HEK293 (cell line): ENCODE measurements at regions not wholly inside any gene's neighbourhood (a gene's known extent, or its start where the extent isn't known, plus 50 kb on each side); places are given as distances from the start of the nearest gene placed in this dataset.

Source experiments
- CTCF ChIA-PET: fragments of 350-600 bp; formaldehyde crosslinking; extraction: SDS; loops from one replicate; lab custom pipeline; 2021; ENCODE audit warnings: antibody characterized with exemption; lab: Yijun Ruan, JAX
- POLR2A ChIA-PET: fragments of 300-600 bp; formaldehyde crosslinking; extraction: SDS; loops from one replicate; lab custom pipeline; 2020; ENCODE audit warnings: antibody characterized with exemption, inconsistent platforms; lab: Yijun Ruan, JAX
- H3K27ac ChIP-seq: fragments of 200-500 bp; sonication (Bioruptor generic); 2 replicates; pipeline ENCODE4 v1.5.1; 2014; ENCODE audit warnings: low read depth, low read length, control low read depth, inconsistent platforms; ENCODE audit errors: extremely low read depth
- H3K36me3 ChIP-seq, 2 experiments: fragments of 200-500 bp in 1 of 2; sonication (Bioruptor generic) in 1 of 2; 1 replicate in 1 of 2; 2 replicates in 1 of 2; pipeline ENCODE4 v1.5.1; 2014 to 2017; ENCODE audit warnings: inconsistent platforms in 2 of 2, low read length in 2 of 2; ENCODE audit not compliant: control insufficient read depth in 2 of 2, insufficient read depth in 1 of 2
- H3K4me1 ChIP-seq: fragments of 200-500 bp; sonication (Bioruptor generic); 2 replicates; pipeline ENCODE4 v1.5.1; 2014; ENCODE audit warnings: mild to moderate bottlenecking, low read length, inconsistent platforms; ENCODE audit not compliant: control insufficient read depth, insufficient read depth
- H3K4me3 ChIP-seq: 2 replicates; pipeline ENCODE4 v1.5.1; 2011; ENCODE audit warnings: low read depth, mild to moderate bottlenecking, control low read depth, low read length, moderate library complexity
- H3K9me3 ChIP-seq: fragments of 200-500 bp; sonication (Bioruptor generic); 2 replicates; pipeline ENCODE4 v1.5.1; 2014; ENCODE audit warnings: low read depth, low read length, inconsistent platforms; ENCODE audit not compliant: control insufficient read depth, insufficient read depth
- BCL6B ChIP-seq: fragments of 450-650 bp; formaldehyde crosslinking; IDR thresholded peaks from 2 replicates; pipeline ENCODE4 v1.5.1; 2017; ENCODE audit warnings: missing biosample characterization, missing genetic modification characterization
- CTCF ChIP-seq: fragments of 450-650 bp; formaldehyde crosslinking; IDR thresholded peaks from 2 replicates; pipeline ENCODE4 v1.5.1; 2016; ENCODE audit warnings: missing biosample characterization, missing genetic modification characterization
- EGR2 ChIP-seq: fragments of 450-650 bp; formaldehyde crosslinking; IDR thresholded peaks from 2 replicates; pipeline ENCODE4 v1.5.1; 2016; ENCODE audit warnings: low read depth, missing biosample characterization, missing genetic modification characterization
- FEZF1 ChIP-seq: fragments of 450-650 bp; formaldehyde crosslinking; IDR thresholded peaks from 2 replicates; pipeline ENCODE4 v1.5.1; 2016; ENCODE audit warnings: missing biosample characterization, missing genetic modification characterization
- GLIS1 ChIP-seq: fragments of 450-650 bp; formaldehyde crosslinking; IDR thresholded peaks from 2 replicates; pipeline ENCODE4 v1.5.1; 2016; ENCODE audit warnings: missing biosample characterization, missing genetic modification characterization
- MZF1 ChIP-seq: fragments of 450-650 bp; formaldehyde crosslinking; IDR thresholded peaks from 2 replicates; pipeline ENCODE4 v1.5.1; 2017; ENCODE audit warnings: missing biosample characterization, missing genetic modification characterization, borderline replicate concordance
- PRDM1 ChIP-seq: fragments of 450-650 bp; formaldehyde crosslinking; IDR thresholded peaks from 2 replicates; pipeline ENCODE4; 2016; ENCODE audit warnings: missing biosample characterization, missing genetic modification characterization
- REPIN1 ChIP-seq: fragments of 450-650 bp; formaldehyde crosslinking; IDR thresholded peaks from 2 replicates; pipeline ENCODE4 v1.5.1; 2017; ENCODE audit warnings: missing biosample characterization, missing genetic modification characterization, low read depth
- SP2 ChIP-seq: fragments of 450-650 bp; formaldehyde crosslinking; IDR thresholded peaks from 2 replicates; pipeline ENCODE4 v1.5.1; 2016; ENCODE audit warnings: missing biosample characterization, missing genetic modification characterization
- SP3 ChIP-seq: fragments of 450-650 bp; formaldehyde crosslinking; IDR thresholded peaks from 2 replicates; pipeline ENCODE4 v1.5.1; 2016; ENCODE audit warnings: missing biosample characterization, missing genetic modification characterization
- TCF7L2 ChIP-seq: IDR thresholded peaks from 2 replicates; pipeline ENCODE4 v1.6.1; 2011; ENCODE audit warnings: low read depth, mild to moderate bottlenecking, inconsistent platforms, low read length, moderate library complexity, borderline replicate concordance
- ZBTB48 ChIP-seq: fragments of 450-650 bp; formaldehyde crosslinking; IDR thresholded peaks from 2 replicates; pipeline ENCODE4 v1.5.1; 2016; ENCODE audit warnings: missing biosample characterization, missing genetic modification characterization
- ZBTB49 ChIP-seq: fragments of 450-650 bp; formaldehyde crosslinking; IDR thresholded peaks from 2 replicates; pipeline ENCODE4 v1.5.1; 2016; ENCODE audit warnings: missing biosample characterization, missing genetic modification characterization, low read depth
- ZFHX2 ChIP-seq: fragments of 450-650 bp; formaldehyde crosslinking; conservative IDR thresholded peaks from 2 replicates; pipeline ENCODE4 v1.5.1; 2016; ENCODE audit warnings: missing biosample characterization, missing genetic modification characterization
- ZNF112 ChIP-seq: fragments of 450-650 bp; formaldehyde crosslinking; IDR thresholded peaks from 2 replicates; pipeline ENCODE4 v1.5.0; 2017; ENCODE audit warnings: missing biosample characterization, missing genetic modification characterization
- ZNF16 ChIP-seq: fragments of 450-650 bp; formaldehyde crosslinking; IDR thresholded peaks from 2 replicates; pipeline ENCODE4 v1.5.1; 2016; ENCODE audit warnings: low read depth, missing biosample characterization, missing genetic modification characterization
- ZNF174 ChIP-seq: fragments of 450-650 bp; formaldehyde crosslinking; IDR thresholded peaks from 2 replicates; pipeline ENCODE4 v1.5.0; 2017; ENCODE audit warnings: missing biosample characterization, mild to moderate bottlenecking, missing genetic modification characterization
- ZNF341 ChIP-seq: fragments of 450-650 bp; formaldehyde crosslinking; IDR thresholded peaks from 2 replicates; pipeline ENCODE4; 2016; ENCODE audit warnings: low read depth, missing biosample characterization, missing genetic modification characterization
- ZNF404 ChIP-seq: fragments of 450-650 bp; formaldehyde crosslinking; IDR thresholded peaks from 2 replicates; pipeline ENCODE4 v1.5.1; 2017; ENCODE audit warnings: missing biosample characterization, missing genetic modification characterization
- ZNF416 ChIP-seq: fragments of 450-650 bp; formaldehyde crosslinking; IDR thresholded peaks from 2 replicates; pipeline ENCODE4 v1.5.1; 2016; ENCODE audit warnings: missing biosample characterization, missing genetic modification characterization
- ZNF423 ChIP-seq: fragments of 450-650 bp; formaldehyde crosslinking; IDR thresholded peaks from 2 replicates; pipeline ENCODE4 v1.5.1; 2016; ENCODE audit warnings: missing biosample characterization, missing genetic modification characterization
- ZNF548 ChIP-seq: fragments of 450-650 bp; formaldehyde crosslinking; IDR thresholded peaks from 2 replicates; pipeline ENCODE4 v1.5.1; 2016; ENCODE audit warnings: missing biosample characterization, missing genetic modification characterization
- ZNF558 ChIP-seq: fragments of 450-650 bp; formaldehyde crosslinking; IDR thresholded peaks from 2 replicates; pipeline ENCODE4 v1.5.1; 2016; ENCODE audit warnings: missing biosample characterization, missing genetic modification characterization
- ZNF585B ChIP-seq: fragments of 450-650 bp; formaldehyde crosslinking; IDR thresholded peaks from 2 replicates; pipeline ENCODE4 v1.5.1; 2016; ENCODE audit warnings: missing biosample characterization, missing genetic modification characterization
- ZNF596 ChIP-seq: fragments of 450-650 bp; IDR thresholded peaks from 2 replicates; pipeline ENCODE4 v1.5.0; 2018; ENCODE audit warnings: missing biosample characterization, mild to moderate bottlenecking, missing genetic modification characterization, moderate library complexity
- ZNF621 ChIP-seq: fragments of 450-650 bp; formaldehyde crosslinking; IDR thresholded peaks from 2 replicates; pipeline ENCODE4 v1.5.1; 2017; ENCODE audit warnings: missing biosample characterization, missing genetic modification characterization
- ZNF623 ChIP-seq: fragments of 450-650 bp; formaldehyde crosslinking; IDR thresholded peaks from 2 replicates; pipeline ENCODE4 v1.5.1; 2016; ENCODE audit warnings: missing biosample characterization, missing genetic modification characterization
- ZNF624 ChIP-seq: fragments of 450-650 bp; formaldehyde crosslinking; IDR thresholded peaks from 2 replicates; pipeline ENCODE4 v1.5.1; 2017; ENCODE audit warnings: missing biosample characterization, missing genetic modification characterization
- ZNF776 ChIP-seq: fragments of 450-650 bp; formaldehyde crosslinking; IDR thresholded peaks from 2 replicates; pipeline ENCODE4 v1.5.0; 2017; ENCODE audit warnings: missing biosample characterization, missing genetic modification characterization, borderline replicate concordance
- ZNF785 ChIP-seq: fragments of 450-650 bp; formaldehyde crosslinking; IDR thresholded peaks from 2 replicates; pipeline ENCODE4 v1.5.1; 2016; ENCODE audit warnings: missing biosample characterization, missing genetic modification characterization

GRCh38 chr15:47990821-47991220 is 130.0 kb upstream of the SLC24A5 start (continued):
- TF ChIP-seq CTCF (tag by site-specific recombination) (no peak), ZNF404 (tag by site-specific recombination) (no peak), ZNF624 (tag by site-specific recombination) (no peak), TCF7L2 (no peak), ZBTB48 (tag by site-specific recombination) (no peak), ZNF548 (tag by site-specific recombination) (no peak), ZNF112 (tag by site-specific recombination) (no peak), ZNF776 (tag by site-specific recombination) (no peak), ZBTB49 (no peak), REPIN1 (tag by site-specific recombination) (no peak), ZNF423 (no peak), ZNF16 (tag by site-specific recombination) (no peak), ZNF174 (tag by site-specific recombination) (no peak)

- H3K27ac ChIP-seq: no peak overlapping the region
- POLR2A ChIA-PET: no interaction called here
- H3K4me1 ChIP-seq: no peaks in the 10 kb centered on the region
- no peak for TF ChIP-seq ZNF174 (tag by site-specific recombination)
- TF ChIP-seq ZNF585B (tag by site-specific recombination): no peak
- no peak for TF ChIP-seq SP2 (tag by site-specific recombination)
- no peak for TF ChIP-seq MZF1 (tag by site-specific recombination)
- no peak for TF ChIP-seq FEZF1 (tag by site-specific recombination)
- no peak for TF ChIP-seq ZNF785 (tag by site-specific recombination)
- TF ChIP-seq ZNF341 (tag by site-specific recombination): no peak
- no peak for TF ChIP-seq ZNF558
- TF ChIP-seq BCL6B (tag by site-specific recombination): no peak
- no peak for TF ChIP-seq ZNF621 (tag by site-specific recombination)
- no peak for TF ChIP-seq GLIS1
- no peak for TF ChIP-seq SP3 (tag by site-specific recombination)
- TF ChIP-seq ZNF623 (tag by site-specific recombination): no peak
- no peak for TF ChIP-seq PRDM1
- TF ChIP-seq ZFHX2: no peak
- no peak for TF ChIP-seq EGR2 (tag by site-specific recombination)
- no peak for TF ChIP-seq ZNF416
- no peak for TF ChIP-seq ZNF596
- no peak overlapping the region for H3K4me3 ChIP-seq
- no peaks in the 10 kb centered on the region for H3K36me3 ChIP-seq
- CTCF ChIA-PET: interaction anchor here (1.5 kb wide), 1 partner anchor 795 kb away, joined by 4 read pairs; no protein-coding TSS in a partner anchor
- no peaks in the 10 kb centered on the region for H3K9me3 ChIP-seq
Measured at GRCh38 chr15:47991357-47991756, 129.4 kb upstream of the SLC24A5 start.
